ENCODE measurements at regions not wholly inside any gene's neighbourhood (a gene's known extent, or its start where the extent isn't known, plus 50 kb on each side); places are given as distances from the start of the nearest gene placed in this dataset.
"Not testable (repeated sequence)": the region's sequence is repeated elsewhere in the genome, so short reads cannot be mapped to it uniquely, and the experiment has no call there.

DNA sequence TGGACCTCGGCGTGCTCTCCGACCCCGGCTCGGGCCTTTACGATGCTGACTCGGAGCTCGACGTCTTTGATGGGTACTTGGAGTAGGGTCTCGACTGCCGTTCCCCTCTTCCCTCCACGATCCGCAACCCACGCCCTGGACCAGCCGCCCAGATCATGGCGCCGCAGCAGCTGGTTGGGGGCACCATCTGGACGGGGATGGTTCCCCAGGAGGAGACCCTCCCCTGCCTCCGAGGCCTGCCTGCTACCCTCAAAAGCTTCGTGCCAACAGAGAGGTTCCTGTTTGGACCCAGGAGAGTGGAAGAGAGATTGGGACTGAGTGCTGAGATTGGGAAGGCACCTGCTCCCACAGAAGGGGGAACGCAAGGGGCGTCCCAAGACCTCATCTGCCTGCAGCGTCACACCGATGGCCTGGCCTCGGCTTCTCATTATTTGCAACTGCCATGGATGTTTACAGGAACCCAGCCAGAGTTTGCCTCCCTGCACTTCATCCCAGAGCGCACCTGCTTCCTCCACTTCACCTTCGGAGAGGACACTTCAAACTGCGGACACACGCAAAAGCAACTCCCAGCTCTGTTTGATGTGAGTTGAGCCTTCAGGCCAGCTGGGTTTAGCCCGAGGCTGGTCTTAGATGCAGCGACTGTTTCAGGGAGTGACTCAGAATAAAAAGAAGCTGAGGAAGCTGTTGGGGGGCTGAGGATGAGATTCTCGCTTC is 58.9 kb downstream of the GOLGA6L7 start:
- not testable (repeated sequence) for H3K27ac Mint-ChIP-seq; H3K27ac ChIP-seq (ENCODE audit: insufficient read depth, low read length, poor library complexity, severe bottlenecking); H3K9me3 Mint-ChIP-seq; H3K4me3 ChIP-seq (ENCODE audit: low read depth, low read length); H3K9me3 ChIP-seq (ENCODE audit: control insufficient read depth in 2 of 2, low read length in 2 of 2); H3K4me1 ChIP-seq (ENCODE audit: control insufficient read depth, insufficient read depth, low read length, poor library complexity, severe bottlenecking); H3K4me1 Mint-ChIP-seq; H3K36me3 Mint-ChIP-seq; H3K27me3 ChIP-seq (ENCODE audit: control insufficient read depth, insufficient read depth, low read length); H3K36me3 ChIP-seq (ENCODE audit: control insufficient read depth, insufficient read depth, low read length)
- ATAC-seq (ENCODE audit: low read depth in 2 of 2): peak in 1 of 2 donors; percentile 52
- Mint-ChIP-seq H3K4me3 (peak overlapping the region in 2 of 4 donors; percentile 33 to 73), H3K27me3 (peaks cover 21% of the 10 kb centered on the region)
- peak in 1 of 3 donors; percentile 15 for DNase-seq

DNA sequence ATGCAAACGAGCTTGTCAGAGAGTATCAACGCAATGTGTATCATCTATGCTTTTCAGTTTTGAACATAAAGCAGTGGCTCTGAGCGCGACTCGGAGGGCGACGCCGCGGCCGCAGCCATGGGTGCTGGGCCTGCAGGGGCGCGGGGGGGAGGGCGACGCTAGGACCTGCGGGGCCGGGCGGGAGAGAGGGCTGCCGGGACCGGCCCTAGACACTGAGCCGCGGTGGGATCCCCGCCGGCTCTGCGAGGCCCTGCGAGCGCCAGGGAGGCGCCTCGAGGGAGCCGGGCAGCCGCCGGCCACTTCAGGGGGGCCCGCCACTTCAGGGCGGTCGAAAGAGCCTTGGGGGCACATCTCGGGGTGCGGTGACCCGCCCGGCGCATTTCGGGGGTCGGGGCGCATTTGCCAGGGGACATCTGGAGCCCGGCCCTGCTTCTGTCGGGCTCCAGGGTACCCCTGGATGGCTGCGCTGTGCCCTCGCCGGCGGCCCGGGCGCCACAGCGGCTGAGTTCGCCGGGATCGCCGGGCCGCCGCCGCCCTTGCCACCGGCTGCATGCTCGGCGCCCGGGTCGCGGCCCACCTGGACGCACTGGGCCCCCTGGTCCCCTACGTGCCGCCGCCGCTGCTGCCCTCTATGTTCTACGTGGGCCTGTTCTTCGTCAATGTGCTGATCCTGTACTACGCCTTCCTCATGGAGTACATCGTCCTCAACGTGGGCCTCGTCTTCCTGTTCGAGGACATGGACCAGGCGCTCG is 59.6 kb downstream of the GOLGA6L7 start:
- H3K27ac Mint-ChIP-seq, DNase-seq: not testable (repeated sequence)
- peak in 1 of 2 donors; percentile 42 for ATAC-seq (ENCODE audit: low read depth in 2 of 2)

DNA sequence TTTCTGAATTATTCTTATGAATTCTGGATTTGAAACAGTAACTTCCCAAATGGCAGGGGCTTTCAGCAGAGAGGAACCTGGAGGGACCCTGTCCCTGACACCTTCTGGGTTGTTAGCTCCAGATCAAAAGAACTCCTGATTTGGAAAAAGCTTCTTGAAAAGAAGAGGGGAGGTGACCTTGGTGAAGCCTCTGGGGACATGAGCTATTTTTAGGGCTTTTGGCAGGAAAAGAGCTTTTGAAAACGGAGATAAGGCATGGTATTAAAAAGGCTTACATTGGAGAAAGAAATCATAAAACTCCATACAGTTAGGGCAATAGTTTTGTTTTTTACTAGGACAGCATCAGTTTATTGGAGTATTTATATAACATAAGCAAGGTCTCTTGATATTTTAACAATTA is 60.3 kb downstream of the GOLGA6L7 start:
- not testable (repeated sequence) for H3K4me3 ChIP-seq (ENCODE audit: low read depth, low read length); H3K9me3 ChIP-seq (ENCODE audit: control insufficient read depth in 2 of 2, low read length in 2 of 2); H3K27ac ChIP-seq (ENCODE audit: insufficient read depth, low read length, poor library complexity, severe bottlenecking); H3K4me1 ChIP-seq (ENCODE audit: control insufficient read depth, insufficient read depth, low read length, poor library complexity, severe bottlenecking); H3K9me3 Mint-ChIP-seq; H3K27ac Mint-ChIP-seq; H3K36me3 ChIP-seq (ENCODE audit: control insufficient read depth, insufficient read depth, low read length); DNase-seq; ATAC-seq (ENCODE audit: low read depth in 2 of 2); H3K36me3 Mint-ChIP-seq; H3K27me3 ChIP-seq (ENCODE audit: control insufficient read depth, insufficient read depth, low read length); H3K4me1 Mint-ChIP-seq
- peak overlapping the region in 3 of 4 donors; percentile 33 to 59 (median 33) for H3K4me3 Mint-ChIP-seq
- peaks cover 21% of the 10 kb centered on the region for H3K27me3 Mint-ChIP-seq

More for the DNA sequence above, 59.6 kb downstream of the GOLGA6L7 start:
- not testable (repeated sequence) for H3K4me3 ChIP-seq (ENCODE audit: low read depth, low read length); H3K36me3 ChIP-seq (ENCODE audit: control insufficient read depth, insufficient read depth, low read length); H3K9me3 ChIP-seq (ENCODE audit: control insufficient read depth in 2 of 2, low read length in 2 of 2); H3K4me1 ChIP-seq (ENCODE audit: control insufficient read depth, insufficient read depth, low read length, poor library complexity, severe bottlenecking); H3K9me3 Mint-ChIP-seq; H3K36me3 Mint-ChIP-seq; H3K4me1 Mint-ChIP-seq; H3K27ac ChIP-seq (ENCODE audit: insufficient read depth, low read length, poor library complexity, severe bottlenecking); H3K27me3 ChIP-seq (ENCODE audit: control insufficient read depth, insufficient read depth, low read length)
- Mint-ChIP-seq H3K4me3 (peak overlapping the region in 3 of 4 donors; percentile 33 to 59 (median 33)), H3K27me3 (peaks cover 21% of the 10 kb centered on the region)

DNA sequence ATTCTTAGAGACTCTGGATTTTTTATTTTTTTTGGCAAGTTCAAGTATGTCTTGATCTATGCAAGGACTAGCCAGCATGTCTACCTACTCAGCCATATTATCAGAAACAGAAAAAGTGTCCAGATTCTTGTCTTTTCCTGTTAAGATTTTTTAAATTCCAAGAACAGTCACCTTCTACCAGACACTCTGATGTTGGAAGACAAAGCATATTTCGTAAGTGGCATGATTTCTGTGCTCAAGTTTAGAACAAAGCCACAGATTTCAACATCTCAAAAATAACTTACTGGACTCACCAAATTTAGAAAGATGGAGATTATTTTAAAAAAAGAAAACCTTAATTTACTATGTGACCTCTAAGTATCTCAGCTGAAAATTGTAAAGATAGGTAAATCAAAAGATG is 61.9 kb downstream of the GOLGA6L7 start:
- H3K4me3 Mint-ChIP-seq: no peak overlapping the region
- no peak overlapping the region for H3K4me3 ChIP-seq (ENCODE audit: low read depth, low read length)
- no peaks in the 10 kb centered on the region for H3K9me3 ChIP-seq (ENCODE audit: control insufficient read depth in 2 of 2, low read length in 2 of 2)
- no peak overlapping the region for H3K27ac ChIP-seq (ENCODE audit: insufficient read depth, low read length, poor library complexity, severe bottlenecking)
- DNase-seq (no peak), ATAC-seq (ENCODE audit: low read depth in 2 of 2) (no peak)
- no peaks in the 10 kb centered on the region for H3K36me3 ChIP-seq (ENCODE audit: control insufficient read depth, insufficient read depth, low read length)
- no peaks in the 10 kb centered on the region for H3K4me1 ChIP-seq (ENCODE audit: control insufficient read depth, insufficient read depth, low read length, poor library complexity, severe bottlenecking)
- H3K27me3 ChIP-seq (ENCODE audit: control insufficient read depth, insufficient read depth, low read length): no peaks in the 10 kb centered on the region
- H3K9me3 Mint-ChIP-seq: no peaks in the 10 kb centered on the region
- H3K36me3 Mint-ChIP-seq: no peaks in the 10 kb centered on the region
- peaks cover 21% of the 10 kb centered on the region for H3K27me3 Mint-ChIP-seq
- no peak overlapping the region for H3K27ac Mint-ChIP-seq
- H3K4me1 Mint-ChIP-seq: peaks cover 0 to 6% (median 0%) of the 10 kb centered on the region in 4 donors

DNA sequence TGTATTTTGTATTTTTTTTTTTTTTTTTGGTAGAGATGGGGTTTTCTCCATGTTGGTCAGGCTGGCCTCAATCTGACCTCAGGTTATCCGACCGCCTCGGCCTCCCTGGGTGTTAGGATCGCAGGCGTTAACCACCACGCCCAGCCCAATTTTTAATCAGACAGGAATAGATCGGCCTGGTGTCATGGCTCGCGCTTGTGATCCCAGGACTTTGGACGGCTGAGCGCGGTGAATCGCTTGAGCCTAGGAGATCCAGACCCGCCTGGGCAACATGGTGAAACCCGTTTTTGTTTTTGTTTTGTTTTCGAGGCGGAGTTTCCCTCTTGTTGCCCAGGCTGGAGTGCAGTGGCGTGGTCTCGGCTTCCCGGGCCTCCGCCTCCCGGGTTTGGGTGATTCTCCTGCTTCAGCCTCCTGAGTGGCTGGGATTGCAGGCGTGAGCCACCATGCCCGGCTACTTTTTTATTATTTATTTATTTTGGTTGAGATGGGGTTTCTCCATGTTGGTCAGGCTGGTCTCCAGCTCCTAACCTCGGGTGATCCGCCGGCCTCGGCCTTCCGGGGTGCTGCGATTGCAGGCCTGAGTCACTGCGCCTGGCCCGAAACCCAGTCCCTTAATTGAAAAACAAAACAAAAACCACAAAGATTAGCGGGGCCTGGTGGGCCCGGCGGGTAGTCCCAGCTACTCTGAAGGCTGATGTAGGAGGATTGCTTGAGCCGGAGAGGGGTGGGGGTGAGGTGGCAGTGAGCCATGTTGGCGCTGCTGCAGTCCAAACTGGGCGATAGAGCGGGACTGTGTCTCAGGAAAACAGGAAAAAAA is 63.9 kb downstream of the GOLGA6L7 start:
- not testable (repeated sequence) for H3K27ac ChIP-seq (ENCODE audit: insufficient read depth, low read length, poor library complexity, severe bottlenecking); ATAC-seq (ENCODE audit: low read depth in 2 of 2); H3K9me3 ChIP-seq (ENCODE audit: control insufficient read depth in 2 of 2, low read length in 2 of 2); H3K9me3 Mint-ChIP-seq; DNase-seq; H3K36me3 Mint-ChIP-seq; H3K27me3 ChIP-seq (ENCODE audit: control insufficient read depth, insufficient read depth, low read length); H3K27ac Mint-ChIP-seq; H3K4me3 Mint-ChIP-seq; H3K4me1 ChIP-seq (ENCODE audit: control insufficient read depth, insufficient read depth, low read length, poor library complexity, severe bottlenecking); H3K4me3 ChIP-seq (ENCODE audit: low read depth, low read length); H3K36me3 ChIP-seq (ENCODE audit: control insufficient read depth, insufficient read depth, low read length); H3K4me1 Mint-ChIP-seq
- peaks cover 15% of the 10 kb centered on the region for H3K27me3 Mint-ChIP-seq

DNA sequence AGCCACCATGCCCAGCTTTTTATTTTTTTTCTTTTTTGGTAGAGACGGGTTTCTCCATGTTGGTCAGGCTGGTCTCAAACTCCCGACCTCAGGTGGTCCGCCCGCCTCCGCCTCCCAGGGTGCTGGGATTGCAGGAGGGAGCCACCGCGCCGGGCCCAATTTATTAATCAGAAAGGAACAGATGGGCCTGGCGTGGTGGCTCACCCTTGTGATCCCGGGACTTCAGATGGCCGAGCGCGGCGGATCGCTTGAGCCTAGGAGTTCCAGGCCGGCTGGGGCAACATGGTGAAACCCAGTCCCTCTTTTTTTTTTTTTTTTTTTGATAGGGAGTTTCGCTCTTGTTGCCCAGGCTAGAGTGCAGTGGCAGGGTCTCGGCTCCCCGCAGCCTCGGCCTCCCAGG is 64.6 kb downstream of the GOLGA6L7 start:
- no peak for ATAC-seq (ENCODE audit: low read depth in 2 of 2)
- Mint-ChIP-seq H3K27ac (no peak overlapping the region), H3K27me3 (peaks cover 15% of the 10 kb centered on the region), H3K4me1 (no peaks in the 10 kb centered on the region), H3K9me3 (no peaks in the 10 kb centered on the region), H3K4me3 (no peak overlapping the region), H3K36me3 (no peaks in the 10 kb centered on the region)
- no peak for DNase-seq
- Histone ChIP-seq H3K4me3 (ENCODE audit: low read depth, low read length) (no peak overlapping the region), H3K4me1 (ENCODE audit: control insufficient read depth, insufficient read depth, low read length, poor library complexity, severe bottlenecking) (no peaks in the 10 kb centered on the region), H3K9me3 (ENCODE audit: control insufficient read depth in 2 of 2, low read length in 2 of 2) (no peaks in the 10 kb centered on the region), H3K27me3 (ENCODE audit: control insufficient read depth, insufficient read depth, low read length) (no peaks in the 10 kb centered on the region), H3K36me3 (ENCODE audit: control insufficient read depth, insufficient read depth, low read length) (no peaks in the 10 kb centered on the region), H3K27ac (ENCODE audit: insufficient read depth, low read length, poor library complexity, severe bottlenecking) (no peak overlapping the region)

DNA sequence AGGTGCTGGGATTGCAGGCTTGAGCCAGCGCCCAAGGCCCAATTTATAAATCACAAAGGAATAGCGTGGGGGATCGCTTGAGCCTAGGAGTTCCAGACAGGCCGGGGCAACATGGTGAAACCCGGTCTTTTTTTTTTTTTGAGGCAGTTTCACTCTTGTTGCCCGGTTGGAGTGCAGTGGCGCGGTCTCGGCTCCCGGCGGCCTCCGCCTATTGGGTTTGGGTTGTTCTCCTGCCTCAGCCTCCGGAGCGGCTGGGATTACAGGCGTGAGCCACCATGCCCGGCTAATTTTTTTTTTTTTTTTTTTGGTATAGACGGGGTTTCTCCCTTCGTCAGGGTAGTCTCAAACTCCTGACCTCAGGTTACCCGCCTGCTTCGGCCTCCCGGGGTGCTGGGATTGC is 65.0 kb downstream of the GOLGA6L7 start:
- Mint-ChIP-seq H3K36me3 (no peaks in the 10 kb centered on the region), H3K9me3 (no peaks in the 10 kb centered on the region), H3K27ac (no peak overlapping the region)

More for the DNA sequence above, 65.0 kb downstream of the GOLGA6L7 start:
- Histone ChIP-seq H3K36me3 (ENCODE audit: control insufficient read depth, insufficient read depth, low read length) (no peaks in the 10 kb centered on the region), H3K27me3 (ENCODE audit: control insufficient read depth, insufficient read depth, low read length) (no peaks in the 10 kb centered on the region), H3K4me3 (ENCODE audit: low read depth, low read length) (no peak overlapping the region), H3K9me3 (ENCODE audit: control insufficient read depth in 2 of 2, low read length in 2 of 2) (no peaks in the 10 kb centered on the region), H3K27ac (ENCODE audit: insufficient read depth, low read length, poor library complexity, severe bottlenecking) (no peak overlapping the region), H3K4me1 (ENCODE audit: control insufficient read depth, insufficient read depth, low read length, poor library complexity, severe bottlenecking) (no peaks in the 10 kb centered on the region)
- Mint-ChIP-seq H3K4me1 (no peaks in the 10 kb centered on the region), H3K4me3 (no peak overlapping the region), H3K27me3 (peaks cover 14% of the 10 kb centered on the region)
- DNase-seq: no peak
- no peak for ATAC-seq (ENCODE audit: low read depth in 2 of 2)
